Islet of Langerhans (tissue), 1 donor: ENCODE measurements at regions not wholly inside any gene's neighbourhood (a gene's known extent, or its start where the extent isn't known, plus 50 kb on each side); places are given as distances from the start of the nearest gene placed in this dataset.
"Not testable (repeated sequence)": the region's sequence is repeated elsewhere in the genome, so short reads cannot be mapped to it uniquely, and the experiment has no call there.

ENCODE experiments used
- FAIRE-seq: peaks from one replicate; lab custom pipeline; 2011; peaks lifted over from hg19 to GRCh38; lab: Jason Lieb, UNC

GRCh38 chr1:101152633-101153032 is 84.2 kb upstream of the S1PR1 start:
- no peak for FAIRE-seq

DNA sequence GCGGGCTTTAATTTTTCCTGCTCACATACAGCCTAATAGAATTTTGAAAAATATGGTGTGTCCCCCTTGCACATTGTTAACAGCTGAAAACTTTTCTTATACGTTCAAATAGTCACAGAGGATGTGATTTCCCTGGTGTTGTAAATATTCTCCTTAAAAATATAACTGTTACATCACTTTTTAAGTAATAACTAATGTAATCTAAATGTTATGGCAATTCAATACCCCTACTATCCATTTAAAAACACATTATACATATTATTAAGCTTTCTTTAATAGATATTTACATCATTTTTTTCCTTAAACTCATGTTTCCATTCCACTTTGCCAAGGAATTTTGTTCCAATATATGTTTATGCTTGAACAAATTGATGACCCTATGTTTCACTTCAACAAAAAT is 85.5 kb upstream of the S1PR1 start:
- FAIRE-seq: no peak

GRCh38 chr1:101150670-101151069 is 86.1 kb upstream of the S1PR1 start:
- FAIRE-seq: no peak

DNA sequence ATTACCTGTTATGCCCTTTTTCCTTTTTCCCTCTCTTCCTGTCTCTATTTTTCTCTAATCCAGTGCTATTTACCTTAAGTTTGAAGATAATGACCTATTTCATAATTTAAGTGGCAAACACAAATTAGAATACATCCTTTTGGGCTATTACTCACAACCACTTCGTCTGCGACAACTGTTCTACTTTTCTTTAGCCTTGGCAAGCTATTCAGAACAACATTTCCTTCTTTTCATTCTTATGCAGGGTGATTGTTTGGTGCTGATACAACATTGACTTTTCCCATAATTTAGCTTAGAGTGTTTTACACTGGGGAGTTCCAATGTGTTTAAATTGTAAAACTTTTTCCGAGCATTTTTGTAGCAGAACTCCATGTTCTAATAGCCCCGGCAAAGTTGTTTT is 86.6 kb upstream of the S1PR1 start:
- no peak for FAIRE-seq

DNA sequence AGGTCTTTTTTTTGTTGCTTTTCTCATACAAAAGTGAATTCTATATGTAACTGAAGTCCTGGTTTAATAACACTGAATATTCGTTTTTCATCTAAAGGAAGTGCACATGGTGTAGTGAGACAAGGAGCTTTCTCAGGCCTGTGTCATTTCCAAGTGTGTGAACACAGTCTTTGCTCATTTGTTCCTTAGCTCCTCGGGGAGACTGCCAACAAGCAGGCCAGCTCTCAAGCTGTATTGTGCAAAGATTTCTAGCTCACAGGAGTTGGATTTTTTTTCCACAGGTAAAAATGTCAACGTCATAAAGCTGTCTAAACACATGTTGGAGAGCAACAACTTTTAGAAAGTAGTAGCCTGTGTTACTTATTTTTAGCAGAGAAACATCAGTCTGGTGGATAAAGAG is 87.8 kb upstream of the S1PR1 start:
- no peak for FAIRE-seq

GRCh38 chr1:101147381-101147780 is 89.4 kb upstream of the S1PR1 start:
- FAIRE-seq: no peak

GRCh38 chr1:101145449-101145820 is 91.4 kb upstream of the S1PR1 start:
- FAIRE-seq: no peak

GRCh38 chr1:101144671-101145448 is 92.0 kb upstream of the S1PR1 start:
- no peak for FAIRE-seq

DNA sequence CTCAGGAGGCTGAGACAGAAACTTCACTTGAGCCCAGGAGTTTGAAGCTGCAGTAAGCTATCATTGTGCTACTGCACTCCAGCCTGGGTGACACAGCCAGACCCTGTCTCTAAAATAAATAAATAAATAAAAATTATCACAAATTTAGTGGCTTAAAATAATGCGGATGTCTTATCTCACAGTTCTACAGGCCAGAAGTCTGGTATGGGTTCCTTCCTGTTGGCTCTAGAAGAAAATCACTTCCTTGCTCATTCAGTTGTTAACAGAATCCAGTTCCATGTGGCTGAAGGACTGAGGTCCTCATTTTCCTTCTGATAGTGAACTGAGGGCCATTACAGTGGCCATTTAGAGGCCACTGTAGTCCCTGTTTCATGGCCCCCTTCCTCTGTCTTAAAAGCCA is 94.6 kb upstream of the S1PR1 start:
- no peak for FAIRE-seq

- FAIRE-seq: no peak
These were observed 95.4 kb upstream of the S1PR1 start for GRCh38 chr1:101141376-101141775.

GRCh38 chr1:101139821-101140718 is 96.7 kb upstream of the S1PR1 start:
- no peak for FAIRE-seq

- FAIRE-seq: no peak
These were observed 97.7 kb upstream of the S1PR1 start for GRCh38 chr1:101139130-101139529.

GRCh38 chr1:101137144-101138126 is 99.4 kb upstream of the S1PR1 start:
- no peak for FAIRE-seq

DNA sequence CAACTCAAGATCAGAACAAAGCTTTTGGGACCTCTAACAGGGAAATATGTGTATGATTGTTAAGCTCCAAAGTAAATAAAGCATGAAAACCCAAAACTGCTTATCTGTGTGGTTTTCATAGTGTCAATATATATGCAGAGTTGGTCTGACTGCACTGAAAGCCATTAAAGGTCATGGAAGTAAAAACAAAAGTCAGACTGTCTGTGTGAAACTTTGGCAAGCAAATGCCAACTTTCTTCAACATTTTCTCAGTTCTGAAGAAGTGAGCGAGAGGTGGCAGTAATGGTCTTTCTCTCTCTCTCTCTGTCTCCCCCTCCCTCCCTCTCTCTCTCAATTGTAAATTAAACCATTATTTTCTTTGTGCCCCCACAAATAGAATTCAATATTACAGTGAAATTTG is 100.1 kb upstream of the S1PR1 start:
- FAIRE-seq: no peak

DNA sequence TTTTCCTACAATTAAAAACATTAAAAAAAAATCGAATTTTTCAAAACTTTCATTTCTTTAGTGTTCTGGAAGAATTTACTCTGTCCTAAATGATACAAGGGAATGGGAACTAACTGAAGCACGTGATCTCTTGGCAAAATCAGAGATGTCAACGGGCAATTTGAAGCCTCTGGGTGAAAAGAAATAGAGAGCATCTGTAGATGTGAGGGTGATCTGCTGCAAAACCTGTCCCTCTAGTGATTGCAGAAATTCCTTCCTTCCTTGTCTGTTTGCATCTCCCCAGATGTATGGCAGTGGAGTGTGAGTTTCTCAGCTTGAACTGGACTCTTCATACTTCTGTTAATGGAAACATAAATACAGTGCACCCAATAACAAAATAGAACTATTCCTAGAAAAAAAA is 100.5 kb upstream of the S1PR1 start:
- FAIRE-seq: no peak

DNA sequence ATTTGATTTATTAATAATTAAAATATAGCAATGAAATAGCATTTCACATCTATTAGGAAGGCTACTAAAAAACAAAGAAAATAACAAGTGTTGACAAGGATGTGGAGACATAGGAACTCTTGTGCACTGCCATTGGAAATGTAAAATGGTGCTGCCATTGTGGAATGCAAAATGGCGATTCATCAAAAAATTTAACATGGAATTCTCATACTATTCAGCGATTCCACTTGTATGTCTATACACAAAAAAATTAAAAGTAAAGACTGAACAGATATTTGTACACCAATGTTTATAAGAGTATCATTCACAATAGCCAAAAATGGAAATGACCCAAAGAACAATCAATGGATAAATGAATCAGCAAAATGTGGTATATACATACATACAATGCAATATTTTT is 101.3 kb upstream of the S1PR1 start:
- no peak for FAIRE-seq

GRCh38 chr1:101131239-101131843 is 105.5 kb upstream of the S1PR1 start:
- FAIRE-seq: no peak

DNA sequence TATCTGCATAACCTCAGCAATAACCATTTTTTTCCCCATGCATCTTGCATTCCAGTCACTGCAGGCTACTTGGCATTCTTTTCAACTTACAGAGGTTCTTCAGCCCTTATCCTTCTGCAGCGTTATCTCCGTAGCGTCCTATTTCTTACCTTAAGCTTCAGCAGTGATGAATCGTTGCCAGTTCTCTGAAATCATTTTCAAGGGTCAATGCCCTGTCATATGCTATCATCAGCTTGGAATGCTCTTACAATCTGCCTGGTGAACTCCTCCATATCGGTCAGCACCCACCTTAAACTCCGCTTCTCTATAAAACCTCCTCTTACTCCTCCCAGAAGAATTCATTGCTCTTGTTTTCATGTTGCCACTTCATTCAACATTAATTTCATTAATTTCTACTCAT is 105.1 kb upstream of the DPH5 start:
- no peak for FAIRE-seq

DNA sequence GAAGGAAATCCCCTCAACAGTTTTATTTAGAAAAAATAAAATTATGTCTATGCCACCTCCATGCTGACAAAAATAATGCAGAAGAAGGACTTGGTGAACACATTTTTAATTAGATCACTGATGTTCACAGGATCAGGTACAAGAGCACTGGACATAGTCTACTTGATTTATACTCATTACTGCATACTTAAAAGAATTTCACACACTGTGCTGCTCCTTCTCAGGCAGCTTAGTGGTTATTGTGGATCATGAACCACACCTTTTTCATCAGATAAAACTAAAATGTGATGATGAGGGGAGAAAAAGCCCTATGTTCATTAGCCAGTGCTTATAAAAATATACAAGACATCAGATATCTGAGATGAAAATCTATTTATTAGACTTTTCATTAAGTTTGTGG is 103.3 kb upstream of the DPH5 start:
- FAIRE-seq: no peak

DNA sequence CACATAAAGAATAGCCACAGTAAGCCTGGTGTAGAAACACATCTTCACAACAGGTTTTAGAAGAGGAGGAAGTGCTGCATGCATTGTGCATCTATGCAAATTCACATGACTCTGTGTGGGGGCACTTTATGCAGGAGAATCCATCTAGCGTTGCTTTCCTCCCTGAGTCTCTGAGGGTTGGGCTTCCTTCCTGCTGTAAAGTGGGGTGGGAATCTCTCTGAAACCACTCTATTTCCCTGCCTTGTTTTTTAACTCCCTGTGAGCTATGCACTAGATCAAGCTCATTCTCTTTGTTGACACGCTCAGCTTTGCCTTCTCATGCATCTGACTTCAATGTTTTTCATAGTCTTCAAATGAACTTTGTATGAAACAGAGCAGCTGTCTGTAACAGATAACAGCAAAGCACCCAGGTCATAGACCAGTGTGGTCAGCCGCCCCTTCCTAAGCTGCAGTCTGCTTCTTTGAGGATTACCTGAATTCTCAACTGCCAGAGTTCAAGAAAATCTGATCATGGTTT is 102.7 kb upstream of the DPH5 start:
- FAIRE-seq: no peak

GRCh38 chr1:101124405-101124804 is 98.8 kb upstream of the DPH5 start:
- no peak for FAIRE-seq

DNA sequence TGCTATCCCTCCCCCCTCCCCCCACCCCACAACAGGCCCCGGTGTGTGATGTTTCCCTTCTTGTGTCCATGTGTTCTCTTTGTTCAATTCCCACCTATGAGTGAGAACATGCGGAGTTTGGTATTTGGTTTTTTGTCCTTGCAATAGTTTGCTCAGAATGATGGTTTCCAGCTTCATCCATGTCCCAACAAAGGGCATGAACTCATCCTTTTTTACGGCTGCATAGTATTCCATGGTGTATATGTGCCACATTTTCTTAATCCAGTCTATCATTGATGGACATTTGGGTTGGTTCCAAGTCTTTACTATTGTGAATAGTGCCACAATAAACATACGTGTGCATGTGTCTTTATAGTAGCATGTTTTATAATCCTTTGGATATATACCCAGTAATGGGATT is 98.3 kb upstream of the DPH5 start:
- FAIRE-seq: not testable (repeated sequence)
